NCI-H128 (cell line): ENCODE measurements at regions not wholly inside any gene's neighbourhood (a gene's known extent, or its start where the extent isn't known, plus 50 kb on each side); places are given as distances from the start of the nearest gene placed in this dataset.
"Not testable (repeated sequence)": the region's sequence is repeated elsewhere in the genome, so short reads cannot be mapped to it uniquely, and the experiment has no call there.

ENCODE experiments used
- DNase-seq: peaks from one replicate; lab custom pipeline; 2025; ENCODE audit not compliant: unreplicated experiment; lab: John Stamatoyannopoulos, UW

DNA sequence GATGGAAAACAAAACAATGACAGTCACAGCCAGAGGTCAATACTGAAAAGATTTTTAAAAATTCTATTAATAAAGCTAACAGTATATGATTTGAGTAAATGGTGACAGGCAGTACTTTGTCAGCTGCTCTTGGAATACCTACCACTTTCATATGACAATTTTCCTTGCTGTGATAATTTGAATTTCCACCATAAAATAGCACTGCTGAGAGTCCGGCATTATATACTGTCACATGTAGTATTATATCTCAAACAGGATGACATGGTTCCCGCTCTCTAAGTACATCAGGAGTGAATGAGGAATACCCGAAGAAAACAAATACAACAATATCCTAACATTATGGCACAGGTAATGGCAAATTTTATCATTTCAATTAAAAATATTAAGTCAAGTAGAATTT lies 146.8 kb upstream of the TMPRSS15 start:
- DNase-seq, result no peak

DNA sequence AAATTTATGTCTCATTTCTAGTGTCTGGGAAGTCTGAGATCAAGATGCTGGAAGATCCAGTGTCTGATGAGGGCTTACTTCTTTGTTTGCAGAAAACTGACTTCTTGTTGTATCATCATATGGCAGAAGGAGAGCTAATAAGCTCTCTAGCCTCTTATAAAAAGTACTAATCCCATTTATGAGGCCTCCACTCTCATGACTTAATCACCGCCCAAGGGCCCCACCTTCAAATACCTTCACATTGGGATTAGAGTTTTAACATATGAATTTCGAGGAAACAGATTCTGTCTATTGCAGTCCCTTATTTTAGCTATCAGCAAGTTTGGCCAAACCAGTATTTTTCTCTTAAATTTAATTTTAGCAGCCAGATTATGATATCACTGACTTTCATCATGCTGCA lies 150.2 kb upstream of the TMPRSS15 start:
- DNase-seq, result no peak

DNA sequence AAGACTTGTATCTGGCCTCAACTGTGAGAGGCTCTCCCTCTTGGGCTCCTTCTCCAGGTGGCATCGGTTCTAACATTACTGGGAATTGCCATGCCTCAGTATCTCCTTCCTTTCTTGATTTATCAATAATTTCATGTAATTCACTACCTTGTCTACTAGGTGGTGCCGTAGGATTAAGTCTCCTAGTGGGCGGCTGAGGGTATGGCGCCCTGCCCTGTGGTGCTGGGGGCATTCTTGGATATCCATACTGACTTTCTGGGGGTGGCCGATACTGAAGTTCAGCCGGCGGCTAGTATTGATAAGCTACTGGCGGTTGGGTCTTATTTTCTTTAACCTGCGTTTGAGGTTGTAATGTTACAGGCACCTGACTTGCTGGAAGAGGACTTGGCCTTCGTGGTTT lies 164.2 kb upstream of the TMPRSS15 start:
- not testable (repeated sequence) for DNase-seq

DNA sequence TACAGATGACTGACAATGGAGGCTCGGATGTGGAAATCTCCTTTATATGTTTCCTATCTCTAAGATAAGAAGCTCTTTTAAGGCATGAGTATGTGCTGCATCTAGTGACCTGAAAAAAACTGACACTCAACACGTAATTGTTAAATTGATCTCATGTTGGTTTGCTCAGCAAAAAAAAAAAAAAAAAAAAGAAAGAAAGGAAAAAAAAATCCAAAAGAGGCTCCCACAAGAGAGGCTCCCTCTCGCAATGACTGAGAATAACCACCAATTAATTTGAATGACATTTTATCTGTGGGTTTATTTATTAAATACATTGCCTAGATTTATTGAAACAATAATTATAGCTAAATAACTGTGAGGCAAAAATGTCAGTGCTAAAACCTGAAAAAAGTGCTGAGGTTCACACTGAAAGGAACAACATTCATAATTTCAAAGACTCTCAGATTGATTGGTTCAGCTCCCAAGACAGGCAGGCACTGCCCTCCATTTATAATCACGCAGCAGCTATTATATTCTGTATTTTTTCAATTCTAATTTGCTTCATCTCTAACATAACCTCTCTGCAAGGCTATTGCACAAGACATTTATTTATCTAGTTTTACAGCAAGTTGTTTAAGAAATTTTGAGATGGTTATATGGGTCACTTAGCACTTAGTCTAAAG lies 184.5 kb upstream of the TMPRSS15 start:
- no peak for DNase-seq

DNA sequence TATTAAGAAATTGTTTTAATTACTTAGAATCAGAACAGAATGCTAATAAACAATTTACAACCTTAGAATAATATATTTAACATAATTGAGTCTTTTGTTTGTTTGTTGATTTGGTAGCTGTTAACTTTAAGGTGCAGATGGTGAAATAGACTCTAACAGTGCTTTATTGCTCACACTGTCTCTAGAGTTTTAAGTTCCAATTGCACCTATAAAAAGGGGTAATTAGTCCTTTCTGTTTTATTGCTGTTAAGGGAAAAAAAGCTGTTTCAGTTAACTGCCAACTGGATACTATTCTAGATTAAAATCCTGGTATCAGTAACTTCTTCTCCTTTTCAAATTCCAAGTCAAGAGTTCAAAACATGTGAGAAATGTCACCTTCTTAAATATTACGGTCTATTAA lies 197.6 kb upstream of the TMPRSS15 start:
- DNase-seq, result no peak

DNA sequence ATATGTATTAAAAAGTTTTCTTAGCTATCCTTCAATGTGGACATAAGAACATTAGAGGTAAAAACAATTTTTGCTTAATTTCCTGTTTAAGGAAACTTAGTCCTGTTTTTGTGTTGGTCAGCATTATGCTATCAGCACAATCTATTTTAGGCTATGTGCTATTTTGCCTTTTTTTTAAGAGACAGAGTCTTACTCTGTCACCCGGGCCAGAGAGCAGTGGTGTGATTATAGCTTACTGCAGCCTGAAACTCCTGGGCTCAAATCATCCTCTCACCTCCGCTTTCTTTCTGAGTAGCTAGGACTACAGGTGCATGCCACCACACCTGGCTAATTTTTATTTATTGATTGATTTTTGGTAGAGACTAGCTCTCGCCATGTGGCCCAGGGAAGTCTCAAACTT lies 199.1 kb upstream of the TMPRSS15 start:
- DNase-seq, result no peak

DNA sequence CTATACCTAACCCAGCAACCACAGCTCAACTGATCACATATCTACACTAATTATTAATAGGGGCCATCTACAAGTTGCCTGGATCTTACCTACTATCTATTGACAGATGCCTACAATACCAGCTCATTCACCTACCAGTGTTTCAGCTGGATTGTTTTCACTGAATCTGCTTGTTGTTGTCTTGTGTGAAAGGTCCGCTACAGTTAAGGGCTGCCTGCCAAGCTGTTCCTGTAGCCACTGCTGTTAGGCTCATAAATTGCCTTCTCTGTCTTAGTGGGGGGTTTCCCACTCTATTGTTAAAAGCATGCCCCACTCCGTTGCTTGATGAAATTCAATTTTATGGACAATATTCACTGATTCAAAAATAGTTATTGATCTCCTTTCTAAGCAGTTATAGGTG lies 199.7 kb upstream of the TMPRSS15 start:
- DNase-seq, result peak; percentile 45

DNA sequence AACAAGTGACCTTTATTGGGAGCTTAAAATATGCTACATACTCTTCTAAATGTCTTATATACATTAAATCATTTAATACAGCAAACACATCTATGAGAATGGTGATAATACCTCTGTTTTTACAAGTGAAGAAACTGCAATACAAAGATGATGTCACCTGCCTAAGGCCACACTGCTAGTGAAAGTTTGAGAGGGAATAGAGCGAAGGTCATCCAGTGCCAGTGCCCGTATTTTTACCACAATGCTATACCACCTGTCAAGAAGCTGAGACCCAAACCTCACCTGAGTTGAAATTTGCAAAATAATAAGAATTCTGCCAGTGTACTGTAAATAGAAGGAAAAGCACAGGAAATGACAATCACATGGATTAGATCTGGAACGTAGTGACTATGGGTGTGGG lies 200.4 kb upstream of the TMPRSS15 start:
- DNase-seq, result no peak

DNA sequence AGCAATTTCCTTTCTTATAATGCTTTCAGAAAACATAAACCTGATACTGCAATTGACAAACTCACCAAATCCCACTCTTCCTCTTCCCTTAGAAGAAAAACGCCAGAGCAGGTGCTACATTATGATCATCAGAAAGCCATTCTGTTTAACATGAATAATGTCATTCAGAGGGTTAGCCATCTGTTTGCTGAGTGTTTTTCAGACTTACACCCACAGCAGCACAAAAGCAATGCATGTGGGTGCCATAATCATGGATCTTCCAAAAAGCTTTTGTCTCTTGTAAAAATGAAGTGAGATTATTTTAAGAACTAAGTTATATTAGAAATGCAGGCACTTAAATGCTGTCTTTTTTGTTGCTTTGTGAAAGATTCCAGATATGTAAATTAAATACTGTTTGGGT lies 204.6 kb upstream of the TMPRSS15 start:
- peak; percentile 48 for DNase-seq

DNA sequence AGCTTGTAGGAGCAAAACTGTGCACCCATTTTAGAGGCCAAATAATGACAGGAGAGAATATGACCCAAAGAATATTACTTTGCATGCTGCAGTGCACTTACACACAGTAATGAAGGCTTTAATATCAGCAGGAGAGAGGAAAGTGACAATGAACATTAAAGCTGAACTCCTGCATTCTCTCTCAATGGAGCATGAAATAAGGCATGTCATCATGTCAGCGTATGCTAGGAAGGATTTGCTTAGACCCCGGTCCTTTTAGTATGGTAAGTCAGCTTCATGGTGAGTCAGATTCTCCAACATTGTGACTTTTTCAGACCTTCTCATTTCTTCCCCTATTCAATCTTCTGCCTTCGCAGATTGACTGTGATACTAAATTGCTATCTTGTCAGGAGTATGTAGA lies 210.7 kb upstream of the TMPRSS15 start:
- DNase-seq, result no peak

DNA sequence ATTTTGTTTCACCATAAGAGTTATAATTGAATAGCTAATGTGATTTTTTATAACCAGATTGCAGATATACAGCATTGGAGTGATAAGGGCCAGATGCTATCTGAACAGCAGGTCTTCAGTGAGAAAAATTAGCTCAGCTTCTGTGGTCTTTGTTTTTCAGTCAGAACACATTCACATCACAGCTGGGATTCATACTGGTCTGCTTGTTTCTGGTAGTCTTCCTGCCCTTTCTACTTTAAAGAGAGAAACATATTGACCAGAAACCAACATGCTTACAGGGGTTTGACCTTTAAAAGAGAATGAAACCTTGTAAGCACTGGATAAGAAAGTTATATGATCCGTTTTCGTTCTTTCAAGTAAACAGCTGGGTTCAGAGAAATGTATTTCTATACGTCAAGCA lies 213.7 kb upstream of the TMPRSS15 start:
- no peak for DNase-seq

DNA sequence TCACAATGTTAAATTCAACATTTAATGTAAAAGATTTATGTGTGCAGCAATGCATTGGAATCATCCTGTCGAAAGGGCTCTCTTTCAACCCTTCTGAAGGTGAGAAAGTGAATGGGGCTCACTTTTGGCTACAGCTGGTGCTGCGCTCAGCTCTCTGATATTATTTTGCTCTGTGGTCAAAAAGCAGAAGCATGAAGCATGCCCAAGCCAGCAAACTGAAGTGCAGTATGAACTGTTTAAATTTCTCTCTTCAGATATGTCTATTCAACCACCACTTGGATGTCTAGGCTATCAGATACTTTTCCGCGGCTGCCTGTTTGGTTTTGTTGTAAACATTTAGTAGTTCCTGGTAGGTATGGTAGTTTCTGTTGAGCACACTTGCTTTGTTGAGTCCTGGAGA lies 216.9 kb upstream of the TMPRSS15 start:
- no peak for DNase-seq

DNA sequence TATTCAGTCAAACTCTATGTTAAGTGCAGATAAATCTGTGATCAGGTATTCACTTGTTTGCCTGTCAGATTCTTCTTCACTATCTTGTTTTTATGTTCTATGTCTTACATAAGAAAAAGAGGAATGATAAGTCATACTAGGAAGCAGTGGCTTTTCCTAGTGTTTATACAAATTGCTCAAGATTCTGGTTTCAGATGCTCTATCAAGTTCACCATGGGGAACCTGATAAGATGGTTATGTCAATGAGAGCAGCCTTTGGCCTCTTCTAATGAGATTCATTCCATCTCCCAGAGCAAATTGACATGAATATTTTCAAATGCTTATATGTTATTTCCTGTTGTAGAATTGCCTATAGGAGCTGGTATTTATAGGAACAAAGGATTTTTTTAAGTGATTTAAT lies 218.8 kb upstream of the TMPRSS15 start:
- no peak for DNase-seq

DNA sequence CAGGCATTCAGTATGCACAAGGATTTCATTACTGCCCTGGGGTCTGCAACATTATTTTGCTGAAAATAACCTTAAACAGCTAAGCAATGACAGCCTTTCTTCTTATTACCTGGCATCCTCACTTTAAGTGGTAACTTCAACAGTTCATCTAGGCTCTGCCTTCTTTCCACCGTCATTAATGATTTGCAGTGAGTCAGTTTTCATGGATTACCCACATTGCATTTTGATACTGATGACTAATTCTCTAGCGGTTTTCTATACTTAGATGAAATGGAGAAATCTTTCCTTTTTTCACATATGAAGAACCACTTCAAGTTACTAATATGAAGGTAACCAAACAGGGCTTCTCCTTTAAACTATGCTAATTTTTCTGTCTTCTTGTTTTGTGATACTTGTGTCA lies 226.9 kb upstream of the TMPRSS15 start:
- no peak for DNase-seq

DNA sequence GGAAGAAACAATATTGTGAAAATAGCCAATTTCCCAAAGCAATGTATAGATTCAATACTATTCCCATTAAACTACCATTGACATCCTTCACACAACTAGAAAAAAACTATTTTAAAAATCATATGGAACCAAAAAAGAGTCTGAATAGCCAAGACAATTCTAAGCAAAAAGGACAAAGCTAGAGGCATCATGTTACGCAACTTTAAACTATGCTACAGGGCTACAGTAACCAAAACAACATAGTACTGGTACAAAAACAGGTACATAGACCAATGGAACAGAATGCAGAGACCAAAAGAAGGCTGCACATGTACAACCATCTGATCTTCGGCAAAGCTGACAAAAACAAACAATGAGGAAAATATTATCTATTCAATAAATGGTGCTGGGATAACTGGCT lies 233.3 kb upstream of the TMPRSS15 start:
- no peak for DNase-seq

DNA sequence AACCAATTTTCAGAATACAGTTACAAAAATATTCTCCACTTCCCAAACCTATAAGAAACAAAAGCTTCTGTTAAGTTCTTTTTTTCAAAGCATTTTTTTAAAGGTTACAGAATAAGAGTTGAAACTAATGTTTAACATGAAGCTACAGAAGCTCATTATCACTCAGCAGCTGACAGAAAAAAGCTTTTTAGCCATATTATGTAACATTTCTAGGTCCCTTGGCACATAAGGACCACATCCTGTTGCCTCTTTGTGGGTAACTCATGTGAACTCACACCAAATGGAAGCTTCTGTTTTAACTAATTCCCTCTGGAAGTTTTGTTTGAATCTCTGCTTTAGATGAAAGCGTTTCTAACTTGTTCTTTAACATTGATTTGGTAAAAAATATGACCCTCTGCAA lies 242.5 kb upstream of the TMPRSS15 start:
- no peak for DNase-seq

DNA sequence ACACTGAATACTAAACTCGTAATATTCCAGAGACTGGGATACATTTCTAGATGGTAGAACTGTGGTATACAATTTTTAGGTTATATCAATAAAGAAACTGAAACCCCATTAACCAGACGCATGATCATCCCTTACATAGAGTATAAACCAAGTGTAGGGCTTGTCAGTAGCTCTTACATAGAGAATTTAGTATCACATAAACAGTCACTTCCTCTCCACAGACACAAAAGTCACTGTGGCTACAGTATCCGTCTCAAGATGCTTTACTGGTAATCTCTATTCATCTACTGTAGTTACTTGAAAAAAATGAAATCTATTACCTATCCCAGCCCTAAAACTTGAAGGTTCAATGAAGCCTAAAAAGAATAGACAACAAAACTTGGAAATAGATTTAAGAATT lies 252.3 kb upstream of the TMPRSS15 start:
- DNase-seq, result no peak

DNA sequence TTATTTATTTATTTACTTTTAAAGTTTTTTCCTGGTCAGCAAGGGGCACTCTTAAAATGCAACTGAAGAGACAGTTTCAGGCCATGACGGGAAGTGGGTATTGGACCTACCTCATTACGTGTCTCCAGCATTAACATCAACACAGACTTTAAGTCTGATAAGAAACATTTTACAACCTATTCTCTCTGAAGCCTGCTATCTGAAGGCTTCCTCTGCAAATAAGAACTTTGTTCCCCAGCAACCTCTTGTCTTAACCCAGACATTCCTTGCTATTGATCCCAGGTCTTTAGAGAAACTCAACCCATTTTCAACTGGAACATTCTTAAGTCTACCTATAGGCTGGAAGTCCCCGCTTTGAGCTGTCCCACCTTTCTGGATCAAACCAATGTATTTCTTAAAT lies 258.3 kb upstream of the TMPRSS15 start:
- no peak for DNase-seq

DNA sequence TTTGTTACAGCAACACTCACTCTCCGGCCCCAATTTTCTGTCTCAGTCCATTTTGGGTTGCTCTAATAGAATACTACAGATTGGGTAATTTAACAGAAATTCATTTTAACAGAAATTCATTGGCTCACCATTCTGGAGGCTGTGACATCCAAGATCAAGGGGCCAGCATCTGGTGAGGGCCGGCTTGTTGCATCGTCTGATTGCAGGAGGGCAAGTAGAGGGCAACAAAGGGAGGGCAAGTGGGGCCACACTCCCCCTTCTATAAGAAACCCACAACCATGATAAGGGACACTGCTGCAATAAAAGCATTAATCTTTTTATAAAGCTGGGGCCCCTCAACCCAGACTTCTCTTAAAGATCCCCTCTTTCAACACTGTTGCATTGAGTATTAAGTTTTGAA lies 260.1 kb upstream of the TMPRSS15 start:
- no peak for DNase-seq

DNA sequence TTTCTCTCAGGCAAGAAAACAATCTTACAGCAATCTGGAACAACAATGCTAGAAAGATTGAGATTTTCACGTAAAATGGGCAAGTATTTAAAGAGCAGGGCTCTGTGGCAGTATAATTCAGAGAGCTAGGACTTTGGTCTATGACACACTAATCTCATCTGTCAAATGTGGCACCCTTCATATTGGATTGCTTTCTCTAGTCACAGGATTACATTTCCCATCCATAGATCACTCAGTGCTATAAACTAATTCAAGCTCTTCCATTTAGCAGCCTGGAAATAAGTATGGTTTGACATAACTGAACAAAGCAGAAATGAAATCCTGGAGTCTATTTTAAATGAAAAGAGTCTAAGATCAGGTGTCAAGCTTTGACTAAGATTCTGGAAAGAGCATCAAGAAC lies 263.1 kb upstream of the TMPRSS15 start:
- no peak for DNase-seq

DNA sequence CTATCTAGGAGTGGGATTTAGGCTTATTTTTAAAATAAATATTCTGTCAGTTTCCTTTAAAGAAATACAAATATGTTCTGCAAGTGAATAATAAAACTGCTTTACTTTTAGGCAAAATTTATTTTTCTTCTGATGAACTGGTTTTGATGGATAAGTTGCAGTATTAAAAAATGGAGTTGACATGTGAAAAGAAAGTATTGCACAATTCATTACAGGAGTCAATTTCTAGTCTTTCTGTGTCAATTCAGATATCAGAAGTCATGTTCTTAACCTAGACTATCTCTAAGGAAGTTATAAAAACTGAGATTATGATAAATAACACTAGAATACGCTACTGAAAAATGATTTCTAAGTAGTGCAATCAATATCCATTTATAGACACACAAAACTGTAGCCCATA lies 270.2 kb upstream of the TMPRSS15 start:
- no peak for DNase-seq

DNA sequence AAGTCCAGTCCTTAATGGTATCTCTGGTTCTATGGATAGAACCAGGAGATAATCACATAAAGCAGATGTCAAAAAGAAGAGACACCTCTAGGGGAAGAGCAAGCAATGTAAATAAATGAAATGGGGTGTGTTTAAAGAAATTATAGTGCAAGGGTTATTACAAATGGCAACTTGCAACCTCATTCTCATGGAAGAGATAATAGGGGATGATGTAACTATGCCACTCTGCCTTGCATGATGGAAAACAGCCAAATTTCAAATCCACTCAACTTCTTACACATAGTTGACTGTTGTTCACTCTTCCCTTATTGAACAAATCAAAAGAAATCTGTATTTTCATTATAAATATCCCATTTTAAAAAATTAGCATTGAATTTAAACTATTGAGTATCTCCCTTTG lies 274.0 kb upstream of the TMPRSS15 start:
- no peak for DNase-seq

DNA sequence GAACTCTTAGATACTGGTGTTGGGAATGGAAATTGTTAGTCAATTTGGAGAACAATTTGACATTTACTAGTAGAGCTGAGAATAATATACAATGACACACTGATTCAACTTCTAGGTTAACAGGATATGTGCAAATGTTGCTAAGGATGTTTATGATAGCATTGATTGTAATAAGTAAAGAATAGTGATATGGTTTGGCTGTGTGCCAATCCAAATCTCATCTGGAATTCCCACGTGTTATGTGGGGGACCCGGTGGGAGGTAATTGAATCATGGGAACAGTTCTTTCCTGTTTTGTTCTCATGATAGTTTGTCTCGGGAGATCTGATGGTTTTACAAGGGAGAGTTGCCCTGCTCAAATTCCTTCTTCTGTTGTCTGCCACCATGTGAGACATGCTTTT lies 302.4 kb upstream of the TMPRSS15 start:
- DNase-seq, result no peak

DNA sequence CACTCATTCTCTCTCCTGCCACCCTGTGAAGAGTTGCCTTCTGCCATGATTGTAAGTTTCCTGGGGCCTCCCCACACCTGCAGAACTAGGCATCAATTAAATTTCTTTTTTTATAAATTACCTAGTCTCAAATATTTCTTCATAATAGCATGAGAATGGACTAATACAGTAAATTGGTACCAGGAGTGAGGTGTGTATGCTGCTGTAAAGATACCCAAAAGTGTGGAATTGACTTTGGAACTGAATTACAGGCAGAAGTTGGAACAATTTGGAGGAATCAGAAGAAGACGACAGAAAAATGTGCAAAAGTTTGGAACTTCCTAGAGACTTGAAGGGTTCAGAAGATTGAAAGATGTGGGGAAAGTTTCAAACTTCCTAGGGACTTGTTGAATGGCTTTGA lies 308.1 kb upstream of the TMPRSS15 start:
- no peak for DNase-seq
